Hematopoietic multipotent progenitor cell (in vitro differentiated cells): ENCODE measurements at regions not wholly inside any gene's neighbourhood (a gene's known extent, or its start where the extent isn't known, plus 50 kb on each side); places are given as distances from the start of the nearest gene placed in this dataset.

ENCODE experiments used
- DNase-seq, 3 donors: peaks; one replicate each; pipeline ENCODE4 v3.0.0-alpha.2; 2011 to 2015; ENCODE audit warnings: low read depth in 2 of 3, low spot score in 2 of 3

DNA sequence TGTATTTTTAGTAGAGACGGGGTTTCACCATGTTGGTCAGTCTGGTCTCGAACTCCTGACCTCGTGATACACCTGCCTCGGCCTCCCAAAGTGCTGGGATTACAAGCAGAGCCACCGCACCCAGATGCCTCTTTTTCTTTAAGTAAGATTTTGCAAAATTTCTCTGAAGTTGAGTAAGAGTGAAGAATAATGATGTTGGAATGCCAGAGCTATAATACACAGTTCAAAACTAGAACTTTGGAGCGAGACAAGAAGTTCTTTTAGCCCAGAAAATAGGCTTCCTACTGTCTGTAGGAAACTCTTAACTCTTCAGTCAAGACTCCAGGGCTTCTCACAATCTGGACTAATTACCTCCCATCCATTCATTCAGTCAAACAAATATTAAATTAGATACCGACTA, 51.4 kb downstream of the MARCHF4 start:
- no peak for DNase-seq

DNA sequence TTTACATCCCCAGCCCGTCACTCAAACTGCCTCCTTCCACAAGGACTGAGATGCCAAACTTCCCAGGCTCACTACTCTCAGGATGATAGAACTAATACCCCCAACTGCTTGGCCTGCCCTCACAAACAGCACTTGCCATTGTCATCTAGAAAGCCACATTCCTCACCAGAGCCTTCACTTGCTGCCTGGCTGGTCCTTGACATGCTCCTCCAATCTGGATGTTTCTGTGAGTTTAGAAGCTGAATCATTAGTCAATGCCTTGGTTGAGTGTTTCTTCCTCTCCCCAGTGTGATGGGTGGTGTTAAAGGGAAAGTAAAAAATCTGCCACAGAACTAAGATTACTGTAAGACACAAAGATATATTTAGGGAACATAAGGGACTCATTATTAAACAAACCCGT, 52.5 kb downstream of the MARCHF4 start:
- no peak for DNase-seq

DNA sequence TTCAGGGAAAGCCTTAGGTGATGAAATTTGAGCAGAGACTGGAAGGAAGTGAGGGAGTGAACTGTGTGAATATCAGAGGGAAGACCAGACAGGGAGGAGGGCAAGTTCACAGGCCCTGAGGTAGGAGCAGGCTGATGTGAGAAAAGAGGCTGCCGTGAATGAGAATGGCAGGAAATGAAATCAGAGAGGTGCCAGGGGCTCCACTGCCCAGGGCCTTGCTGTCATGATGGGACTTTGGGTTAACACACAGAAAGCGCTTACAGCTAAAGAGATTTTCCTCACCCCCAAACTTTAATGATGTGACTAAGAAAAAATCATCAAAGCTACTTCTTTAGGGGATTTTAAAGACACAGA, 53.8 kb downstream of the MARCHF4 start:
- no peak for DNase-seq

DNA sequence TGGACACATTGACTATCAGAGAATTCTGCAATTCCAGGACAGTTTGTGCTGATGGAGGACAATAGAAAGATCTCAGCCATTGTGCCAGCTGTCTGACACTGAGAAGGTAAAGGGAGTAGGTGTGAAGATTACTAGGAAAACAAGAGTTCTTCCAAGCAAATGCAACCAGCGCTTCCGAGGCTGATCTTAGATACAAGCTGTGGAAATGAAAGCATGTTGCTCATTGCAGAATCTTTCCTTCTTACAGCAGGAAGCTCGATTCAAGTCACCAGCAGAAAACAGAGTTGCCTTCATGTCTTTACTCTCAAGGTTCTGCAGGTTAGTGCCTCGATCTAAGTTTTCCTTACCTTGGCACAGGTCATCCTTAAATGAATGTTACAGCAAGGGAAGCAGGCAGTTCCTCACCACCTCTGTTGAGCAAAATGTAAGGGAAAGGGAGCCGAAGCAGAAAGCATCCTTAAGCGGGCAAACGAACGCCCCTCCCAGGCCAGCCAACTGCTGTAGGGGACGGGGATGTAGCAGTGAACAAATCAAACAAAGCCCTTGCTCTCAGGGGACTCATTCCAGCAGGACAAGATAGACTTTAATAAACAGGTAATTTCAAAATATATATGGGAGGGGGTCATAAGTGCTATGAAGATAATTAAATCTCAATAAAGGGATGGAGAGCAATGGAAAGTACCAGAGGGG, 54.3 kb downstream of the MARCHF4 start:
- DNase-seq = no peak

DNA sequence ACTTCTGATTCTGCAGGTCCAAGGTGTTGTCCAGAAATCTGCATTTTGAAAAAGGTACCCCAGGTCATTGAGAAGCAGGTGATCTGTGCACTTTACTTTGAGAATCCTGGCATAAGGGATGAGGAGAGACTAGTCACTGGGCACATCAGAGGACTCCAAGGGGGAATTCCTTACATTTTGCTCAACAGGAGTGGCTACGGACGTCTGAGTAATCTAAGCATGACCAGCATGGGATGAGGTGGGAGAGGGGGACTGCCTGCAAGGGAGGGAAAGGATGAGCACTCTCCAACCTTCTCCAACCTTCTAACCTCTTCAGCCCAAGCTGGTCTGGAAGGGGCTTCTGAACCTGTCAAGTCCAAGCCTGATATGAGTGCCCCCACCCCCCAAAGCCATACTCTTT, 55.5 kb downstream of the MARCHF4 start:
- no peak for DNase-seq

DNA sequence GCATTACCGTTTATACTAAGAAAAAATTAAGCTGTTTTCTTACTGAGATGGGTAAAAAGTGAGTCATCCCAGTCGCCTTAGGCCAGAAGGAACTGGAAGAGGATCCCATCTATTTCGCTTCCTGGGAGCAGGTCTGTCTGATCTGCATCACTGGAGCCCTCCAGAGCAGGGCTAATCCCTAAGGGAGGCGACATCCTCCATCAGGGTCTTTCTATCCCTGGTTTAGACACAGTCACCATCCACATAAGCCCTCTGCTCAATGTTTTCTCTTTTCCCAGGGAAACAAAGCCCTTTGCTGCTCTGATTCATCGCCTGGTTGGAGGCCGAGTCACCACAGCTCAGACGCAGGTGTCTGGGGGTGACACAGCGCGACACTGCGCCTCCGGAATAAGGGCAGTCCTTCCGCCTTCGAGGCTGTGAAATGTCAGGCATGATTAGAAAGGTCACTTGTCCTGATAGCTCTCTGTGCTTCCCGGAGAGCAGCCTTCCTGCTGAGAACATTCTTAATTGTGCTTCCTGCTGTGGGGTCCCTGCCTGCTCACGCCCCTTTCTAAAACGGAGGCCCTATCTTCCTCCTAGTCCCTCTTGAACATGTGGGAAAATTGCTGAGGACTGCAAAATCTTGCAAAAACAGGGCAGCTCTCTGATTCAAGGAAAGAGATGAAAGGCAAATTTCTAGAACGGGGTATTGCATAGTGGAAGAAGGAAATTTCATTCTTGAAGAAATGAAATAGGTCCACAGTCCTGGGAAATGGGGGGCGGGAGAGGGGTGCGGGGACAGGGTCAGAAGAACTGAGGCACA, 56.3 kb downstream of the MARCHF4 start:
- no peak for DNase-seq

DNA sequence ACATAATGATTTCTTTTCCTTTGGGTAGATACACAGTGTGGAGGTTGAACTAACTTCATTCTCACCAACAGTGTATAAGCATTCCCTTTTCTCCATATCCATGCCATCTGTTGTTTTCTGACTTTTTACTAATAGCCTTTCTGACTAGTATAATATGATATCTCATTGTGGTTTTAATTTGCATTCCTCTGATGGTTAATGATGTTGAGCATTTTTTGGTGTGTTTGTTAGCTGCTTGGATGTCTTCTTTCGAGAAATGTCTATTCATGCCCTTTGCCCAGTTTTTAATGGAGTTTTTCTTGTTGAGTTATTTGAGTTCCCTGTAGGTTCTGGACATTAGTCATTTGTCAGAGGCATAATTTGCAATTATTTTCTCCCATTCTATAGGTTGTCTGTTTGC, 59.8 kb downstream of the MARCHF4 start:
- no peak for DNase-seq

DNA sequence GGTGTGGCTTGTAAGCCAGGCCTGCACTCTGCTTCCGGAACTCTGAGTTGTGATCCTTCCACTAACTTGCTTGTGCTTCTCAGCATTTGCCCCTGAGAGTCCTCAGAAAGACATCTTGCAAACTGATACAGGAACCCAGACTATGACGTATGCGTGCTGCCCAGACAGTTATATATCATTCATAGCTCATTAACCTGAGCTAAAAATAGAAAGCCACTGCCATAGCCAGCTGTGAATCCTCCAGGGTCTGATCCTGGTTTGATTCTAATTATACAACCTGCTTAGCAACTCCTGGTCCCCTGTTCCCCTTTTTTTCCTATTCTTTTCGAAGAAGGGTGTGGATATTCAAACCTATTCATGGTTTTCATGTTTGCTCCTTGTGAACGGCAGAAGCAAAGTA, 63.7 kb downstream of the MARCHF4 start:
- DNase-seq = no peak

DNA sequence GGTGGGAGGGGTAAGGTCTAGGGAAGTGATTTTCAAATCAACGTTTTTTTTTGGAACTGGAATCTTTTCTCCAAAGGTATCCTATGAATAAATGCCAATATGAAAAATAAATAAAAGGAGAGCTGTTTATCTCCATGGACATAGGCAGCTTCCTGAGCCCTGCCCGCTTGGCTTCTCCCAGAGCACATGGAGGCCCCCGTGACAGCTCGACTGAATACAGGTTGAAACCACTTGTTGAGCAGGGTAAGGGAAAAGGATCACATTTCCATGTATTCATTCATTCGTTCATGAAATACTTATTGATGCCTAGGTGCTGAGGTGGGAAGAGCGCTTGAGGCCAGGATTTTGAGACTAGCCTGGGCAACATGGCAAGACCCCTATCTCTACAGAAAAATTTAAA, 64.8 kb downstream of the MARCHF4 start:
- no peak for DNase-seq

DNA sequence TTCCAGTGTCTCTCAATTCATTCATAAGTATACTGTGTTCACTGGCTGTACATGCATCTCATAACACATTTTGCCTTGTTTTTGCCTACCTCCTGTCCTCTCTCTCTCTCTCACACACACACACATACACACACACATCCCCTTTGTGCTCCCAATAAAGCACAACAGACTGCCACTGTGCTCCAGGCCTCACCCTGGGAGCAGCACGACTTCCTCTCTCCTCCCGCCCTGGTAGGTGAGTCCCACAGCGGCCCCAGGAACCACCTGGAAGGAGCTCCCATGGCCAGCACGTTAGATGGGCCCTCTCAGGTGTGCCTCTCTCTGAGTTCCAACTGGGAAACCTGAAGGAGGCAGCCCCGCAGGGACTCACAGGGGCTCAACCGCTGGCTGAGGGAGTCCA, 65.4 kb downstream of the MARCHF4 start:
- DNase-seq = no peak

DNA sequence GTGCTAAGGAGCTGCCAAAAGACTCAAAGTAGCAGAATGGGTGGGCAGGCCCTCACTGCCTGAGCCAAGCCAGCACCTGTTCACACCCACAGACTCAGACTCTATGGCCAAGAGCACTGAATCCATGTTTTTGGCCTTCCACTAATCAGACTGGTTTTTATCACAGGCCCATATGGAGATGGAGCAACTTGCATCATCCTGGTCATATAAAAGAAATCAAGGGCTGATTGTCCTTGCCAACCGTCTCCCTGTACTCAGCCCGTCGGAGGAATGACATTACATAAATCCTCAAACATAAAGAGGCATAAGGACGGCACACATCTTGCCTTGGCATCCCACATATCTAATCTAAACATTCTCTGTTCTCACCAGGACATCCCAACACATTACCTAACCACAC, 66.7 kb downstream of the MARCHF4 start:
- no peak for DNase-seq

DNA sequence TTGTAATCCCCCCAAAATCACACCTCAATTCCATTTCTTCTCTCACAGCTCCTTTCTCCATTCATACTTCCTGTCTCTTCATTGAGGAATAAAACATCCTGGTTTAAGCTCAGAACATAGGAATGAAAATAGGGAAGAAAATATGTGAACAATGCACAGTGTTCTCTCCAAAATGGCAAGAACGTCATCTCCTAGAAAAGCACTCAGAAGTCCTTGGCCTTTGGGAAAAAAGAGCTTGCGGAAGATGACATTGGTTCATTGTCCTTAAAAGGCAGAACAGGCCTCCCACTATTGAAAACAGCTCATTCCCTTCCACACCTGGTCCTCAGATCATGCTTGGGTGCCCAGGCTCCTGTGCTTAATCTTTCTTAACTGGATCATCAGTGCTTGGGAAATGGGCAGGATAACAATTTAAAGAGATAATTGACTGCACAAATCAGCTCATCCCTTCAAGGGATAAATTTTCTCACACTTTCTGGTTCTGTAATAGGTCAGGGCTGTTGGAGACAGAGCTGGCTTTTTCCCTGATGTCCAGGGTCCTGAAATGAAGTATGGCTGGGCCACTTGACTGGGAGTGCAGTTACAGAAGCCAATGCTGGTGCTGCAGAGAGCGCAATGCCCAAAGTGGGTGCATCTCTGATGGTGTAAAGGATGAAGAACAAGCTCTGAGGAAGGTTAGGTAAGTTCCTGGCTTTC, 69.2 kb downstream of the MARCHF4 start:
- DNase-seq = no peak

DNA sequence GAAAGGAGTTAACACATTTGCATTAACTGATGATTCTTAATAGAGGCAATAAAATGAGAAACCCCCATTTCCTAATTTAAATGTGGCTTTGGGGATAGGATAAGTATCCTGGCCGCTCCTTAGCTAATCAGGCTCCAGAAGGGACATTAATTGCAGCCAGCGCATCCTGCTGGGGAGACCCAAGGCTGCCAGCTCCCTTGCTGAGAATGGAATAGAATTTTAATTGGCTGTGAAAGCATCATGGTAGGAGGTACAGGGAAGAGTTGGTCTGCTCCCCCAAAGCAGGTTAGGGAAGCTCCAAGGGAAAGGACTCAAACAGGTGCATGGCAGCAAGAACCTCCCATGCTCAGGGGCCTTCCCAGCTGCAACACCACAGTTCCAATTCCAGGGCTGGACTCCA, 71.4 kb downstream of the MARCHF4 start:
- no peak for DNase-seq

DNA sequence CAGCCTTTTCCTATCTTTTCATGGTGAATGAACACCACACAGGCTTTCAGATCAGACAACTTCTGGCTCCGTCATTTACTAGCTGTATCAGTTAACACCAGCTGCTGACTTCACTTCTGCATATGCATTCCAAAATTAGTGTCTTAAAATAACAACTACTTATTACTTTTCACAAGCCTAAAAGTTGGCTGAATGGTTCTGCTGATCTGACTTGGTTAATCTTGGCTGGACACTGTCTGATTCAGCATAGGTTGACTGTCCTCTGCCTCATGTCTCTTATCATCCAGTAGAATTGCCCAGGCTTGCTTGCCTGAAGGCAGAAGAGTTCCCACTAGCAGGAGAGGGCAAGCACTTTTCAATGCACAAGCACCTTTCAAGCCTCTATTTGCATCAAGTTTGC, 72.7 kb downstream of the MARCHF4 start:
- DNase-seq = peak in 1 of 3 donors; percentile 22

DNA sequence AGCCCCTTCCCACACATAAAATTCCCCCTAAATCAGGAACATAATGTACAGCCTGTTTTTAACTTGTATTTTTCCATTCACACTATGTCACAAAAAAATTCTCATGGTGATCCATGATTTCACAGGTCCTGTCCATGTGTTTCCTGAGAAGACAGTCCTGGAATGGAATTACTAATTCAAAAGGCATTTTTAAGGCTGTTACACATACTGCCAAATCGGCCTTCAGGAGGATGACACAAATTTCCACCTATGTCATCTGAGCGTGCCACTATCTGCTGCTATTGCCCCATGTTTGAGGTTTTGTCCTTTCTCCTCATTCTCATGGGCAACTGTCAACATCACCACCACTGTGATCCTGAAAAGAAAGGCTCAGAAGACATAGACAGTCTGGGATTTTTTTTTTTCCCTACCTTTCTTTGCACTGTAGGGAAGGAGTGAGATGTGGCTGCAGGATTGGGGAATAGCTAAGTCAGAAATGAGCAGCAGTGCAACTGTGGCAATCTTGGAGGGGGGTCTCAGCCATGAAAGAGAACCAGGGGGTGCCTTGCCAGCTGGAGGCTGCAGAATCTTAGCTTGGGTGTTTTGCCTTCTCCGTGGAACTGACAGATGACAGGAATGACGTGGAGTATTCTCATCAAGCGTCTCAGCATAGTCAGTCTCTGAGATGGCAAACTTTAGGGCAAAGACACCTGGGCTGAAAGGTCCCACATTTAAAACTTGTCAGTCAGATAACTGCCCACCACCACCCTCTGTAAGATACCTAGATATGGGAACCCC, 73.4 kb downstream of the MARCHF4 start:
- no peak for DNase-seq

DNA sequence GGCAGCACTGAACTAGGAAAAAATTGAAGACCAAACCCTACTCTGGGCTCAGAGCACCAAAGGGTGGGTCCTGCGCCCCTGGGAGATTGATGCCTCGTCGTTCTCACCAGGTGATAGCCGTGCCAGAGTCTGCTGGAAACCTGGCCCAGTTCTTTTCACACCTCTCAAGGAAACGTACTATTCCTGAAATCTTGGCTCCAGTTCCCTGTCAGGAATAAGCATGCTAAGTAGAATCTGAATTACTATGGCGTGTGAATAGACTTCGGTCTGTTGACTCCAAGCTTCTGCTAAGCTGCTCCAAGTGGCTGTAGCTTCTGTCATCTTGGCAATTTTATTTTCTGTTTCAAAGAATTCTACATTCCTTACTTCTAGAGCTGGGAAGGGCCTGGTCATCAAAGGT, 75.4 kb downstream of the MARCHF4 start:
- no peak for DNase-seq

DNA sequence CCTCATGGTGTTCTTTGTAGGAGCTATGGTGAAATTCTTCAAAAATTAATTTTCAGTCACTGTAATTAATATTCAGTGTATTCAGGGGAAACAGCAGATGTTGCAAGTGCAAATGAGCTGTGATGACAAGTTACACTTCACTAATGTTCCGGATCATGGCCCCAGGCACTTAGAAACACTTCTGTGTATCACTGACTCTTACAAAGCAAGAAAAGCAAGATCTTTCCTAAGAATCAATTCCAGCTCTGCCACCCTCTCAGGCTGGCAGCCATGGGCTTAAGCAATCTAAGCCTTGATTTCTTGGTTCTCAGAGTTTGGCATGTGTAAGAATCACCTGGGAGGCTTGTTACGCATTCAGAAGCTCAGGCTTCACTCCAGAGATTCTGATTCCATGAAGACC, 78.0 kb downstream of the MARCHF4 start:
- DNase-seq = no peak

DNA sequence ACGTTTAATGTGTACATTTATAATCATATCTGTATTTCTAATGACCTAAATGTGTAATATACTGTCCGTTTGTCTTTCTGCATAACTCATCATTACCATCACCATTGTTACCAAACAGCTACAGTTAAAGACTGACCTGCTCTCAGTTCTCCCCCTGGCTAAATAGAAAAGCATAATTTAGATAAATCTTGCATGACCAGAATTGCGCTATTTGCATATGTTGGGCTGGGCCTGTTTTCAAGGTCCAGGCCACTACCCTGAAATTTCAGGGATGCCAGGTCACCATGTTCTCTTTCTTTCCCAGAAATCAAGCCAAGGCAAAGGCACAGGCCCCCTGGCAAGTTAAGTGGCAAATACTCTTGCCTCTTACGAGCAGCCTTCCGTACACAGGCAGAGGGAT, 78.4 kb downstream of the MARCHF4 start:
- DNase-seq = no peak

DNA sequence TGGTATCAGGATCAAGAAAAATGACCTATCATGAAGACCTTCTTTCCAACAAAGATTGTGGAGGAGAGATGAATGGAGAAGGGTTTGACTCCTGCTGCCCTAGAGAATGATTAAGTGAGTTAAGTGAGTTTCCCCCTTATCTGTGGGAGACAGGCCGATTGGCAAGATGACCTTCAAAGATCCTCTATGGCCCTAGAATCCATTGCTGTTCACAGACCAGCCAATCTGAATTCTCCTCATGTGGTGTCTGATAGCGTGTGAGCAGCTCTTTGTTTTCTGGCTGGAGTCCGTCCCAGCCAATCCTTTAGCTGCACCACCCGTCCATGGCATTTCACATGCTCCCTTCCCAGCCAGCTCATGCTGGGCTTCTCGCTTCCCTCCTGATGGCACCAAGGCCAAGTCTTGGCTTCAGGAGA, 79.4 kb downstream of the MARCHF4 start:
- no peak for DNase-seq

DNA sequence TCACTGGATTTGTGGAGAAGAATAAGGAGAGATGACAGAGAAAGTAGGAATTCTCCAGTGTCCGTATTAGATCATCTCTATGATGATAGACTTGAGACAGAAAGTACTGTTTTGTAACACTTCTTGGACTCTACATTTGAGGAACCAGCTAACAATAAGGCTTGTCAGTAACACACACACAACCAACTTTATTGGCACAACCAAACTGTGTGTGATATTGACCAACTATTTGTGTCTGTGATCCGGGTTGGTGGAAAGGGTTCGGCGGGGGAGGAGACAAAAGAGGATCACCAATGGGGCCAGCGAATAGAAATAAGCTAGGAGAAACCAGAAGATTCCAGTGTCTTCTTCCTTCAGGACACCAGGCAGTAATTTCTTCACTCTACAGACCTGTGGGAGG, 79.8 kb downstream of the MARCHF4 start:
- no peak for DNase-seq

DNA sequence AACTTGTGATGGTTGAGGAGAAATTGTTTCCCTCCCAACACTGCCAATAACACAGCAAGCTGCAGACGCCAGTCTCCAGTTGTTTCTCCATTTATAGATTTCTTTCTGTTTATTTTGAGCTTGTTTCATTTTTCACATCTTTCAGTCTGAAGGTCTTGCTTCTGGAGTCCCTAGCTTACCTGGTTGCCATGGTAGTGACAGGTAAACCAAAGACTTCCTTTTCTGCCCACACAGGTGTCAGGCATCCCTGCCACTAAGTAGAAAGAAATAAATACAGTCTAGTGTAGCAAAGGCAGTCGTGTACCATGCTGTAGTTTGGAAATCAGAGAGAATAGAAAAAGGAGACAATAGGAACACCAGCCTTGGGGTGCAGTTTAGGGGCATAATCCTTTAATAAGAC, 82.8 kb downstream of the MARCHF4 start:
- DNase-seq = no peak
